PC-3 (cell line): ENCODE measurements at regions not wholly inside any gene's neighbourhood (a gene's known extent, or its start where the extent isn't known, plus 50 kb on each side); places are given as distances from the start of the nearest gene placed in this dataset.

ENCODE experiments used
- EZH2 ChIP-seq: fragments of 300-600 bp; sonication (generic); IDR thresholded peaks from one replicate; pipeline ENCODE4 v1.6.1; 2017; ENCODE audit warnings: antibody characterized with exemption, mild to moderate bottlenecking, low read length; ENCODE audit not compliant: unreplicated experiment
- EZH2phosphoT487 ChIP-seq: fragments of 300-600 bp; sonication (generic); IDR thresholded peaks from 2 replicates; pipeline ENCODE4 v1.6.1; 2018; ENCODE audit warnings: mild to moderate bottlenecking, antibody characterized with exemption, low read length, borderline replicate concordance
- TF ChIP-seq, protein P1 (sequence below): fragments of 300-600 bp; sonication (generic); conservative IDR thresholded peaks from 2 replicates; pipeline ENCODE4 v1.5.1; 2017; ENCODE audit warnings: antibody characterized with exemption, low read depth, mild to moderate bottlenecking, low read length

DNA sequence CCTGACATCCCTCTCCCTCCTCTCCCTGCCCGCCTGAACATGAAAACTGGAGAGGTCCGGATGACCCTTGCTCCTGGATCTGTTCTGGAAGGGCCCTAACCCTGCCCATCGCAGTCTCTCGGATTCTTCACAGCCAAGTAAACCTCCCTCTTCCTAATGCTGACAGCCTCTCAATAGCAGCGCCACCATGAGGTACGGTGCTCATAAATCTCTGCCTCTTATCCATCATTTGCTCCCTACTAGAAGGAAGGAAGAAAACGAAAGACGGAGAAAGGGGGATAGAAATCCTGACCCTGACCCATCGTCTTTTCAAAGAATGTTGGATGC lies 257.9 kb downstream of the BCL11A start:
- TF ChIP-seq, protein P1, sequence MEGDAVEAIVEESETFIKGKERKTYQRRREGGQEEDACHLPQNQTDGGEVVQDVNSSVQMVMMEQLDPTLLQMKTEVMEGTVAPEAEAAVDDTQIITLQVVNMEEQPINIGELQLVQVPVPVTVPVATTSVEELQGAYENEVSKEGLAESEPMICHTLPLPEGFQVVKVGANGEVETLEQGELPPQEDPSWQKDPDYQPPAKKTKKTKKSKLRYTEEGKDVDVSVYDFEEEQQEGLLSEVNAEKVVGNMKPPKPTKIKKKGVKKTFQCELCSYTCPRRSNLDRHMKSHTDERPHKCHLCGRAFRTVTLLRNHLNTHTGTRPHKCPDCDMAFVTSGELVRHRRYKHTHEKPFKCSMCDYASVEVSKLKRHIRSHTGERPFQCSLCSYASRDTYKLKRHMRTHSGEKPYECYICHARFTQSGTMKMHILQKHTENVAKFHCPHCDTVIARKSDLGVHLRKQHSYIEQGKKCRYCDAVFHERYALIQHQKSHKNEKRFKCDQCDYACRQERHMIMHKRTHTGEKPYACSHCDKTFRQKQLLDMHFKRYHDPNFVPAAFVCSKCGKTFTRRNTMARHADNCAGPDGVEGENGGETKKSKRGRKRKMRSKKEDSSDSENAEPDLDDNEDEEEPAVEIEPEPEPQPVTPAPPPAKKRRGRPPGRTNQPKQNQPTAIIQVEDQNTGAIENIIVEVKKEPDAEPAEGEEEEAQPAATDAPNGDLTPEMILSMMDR, result 0 out of 2 replicates have a peak, but pooled peaks have one; percentile 19
- TF ChIP-seq EZH2 (no peak), EZH2phosphoT487 (no peak)
